Epithelial cell of esophagus (primary cell): ENCODE measurements at regions not wholly inside any gene's neighbourhood (a gene's known extent, or its start where the extent isn't known, plus 50 kb on each side); places are given as distances from the start of the nearest gene placed in this dataset.
A peak's percentile ranks its signal among the peaks of the same experiment; 100 is the strongest.

ENCODE experiments used
- DNase-seq: peaks from one replicate; pipeline ENCODE4 v3.0.0; 2010; ENCODE audit warnings: low read depth
- H3K4me3 ChIP-seq: 2 replicates; pipeline ENCODE4 v1.5.1; 2011; ENCODE audit warnings: mild to moderate bottlenecking, low read length, control low read depth
- CTCF ChIP-seq: IDR thresholded peaks from 2 replicates; pipeline ENCODE4 v1.5.1; 2011; ENCODE audit warnings: low read depth, mild to moderate bottlenecking, low read length, control low read depth, inconsistent platforms; ENCODE audit not compliant: insufficient read depth; ENCODE audit errors: missing control alignments

DNA sequence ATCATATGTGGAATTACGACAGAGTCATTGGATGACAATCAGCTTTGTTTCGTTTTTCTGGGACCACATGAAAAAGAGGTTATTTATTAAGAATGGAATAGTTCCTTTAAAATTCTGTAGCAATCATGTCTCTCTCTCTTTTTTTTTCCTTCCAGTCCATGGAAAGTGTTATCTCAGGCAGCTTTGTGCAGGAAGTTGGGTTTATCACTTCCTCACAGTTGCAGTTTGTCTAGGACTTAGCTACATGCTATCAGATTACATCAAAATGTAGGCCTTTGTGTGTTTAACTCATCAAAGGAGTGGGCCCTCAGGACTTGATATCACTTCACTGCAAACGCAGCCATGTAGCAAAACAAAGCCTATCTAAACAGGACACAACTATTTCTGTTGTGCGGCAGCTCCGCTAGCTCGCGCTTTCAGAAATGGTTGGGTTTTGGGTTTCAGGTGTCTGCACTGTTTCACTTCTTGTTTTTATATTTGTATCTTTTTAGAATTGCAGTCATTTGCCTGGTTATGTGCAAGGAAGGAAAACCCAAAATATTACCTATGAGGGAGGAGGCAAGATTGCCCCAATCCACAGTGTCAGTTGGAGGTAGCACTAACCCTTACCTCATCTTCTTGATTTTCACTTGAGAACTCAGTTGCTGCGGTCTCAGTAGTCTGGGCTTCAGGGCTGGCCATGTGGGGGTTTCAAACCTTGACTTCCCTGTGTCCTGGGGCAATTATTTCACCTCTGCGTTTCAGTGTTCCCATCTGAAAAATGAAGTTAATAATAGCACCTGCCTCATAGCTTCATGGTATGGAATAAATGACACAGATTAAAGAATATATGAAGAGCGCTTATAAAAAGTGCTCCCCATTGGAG, 66.7 kb downstream of the HHEX start:
- no peak for DNase-seq

DNA sequence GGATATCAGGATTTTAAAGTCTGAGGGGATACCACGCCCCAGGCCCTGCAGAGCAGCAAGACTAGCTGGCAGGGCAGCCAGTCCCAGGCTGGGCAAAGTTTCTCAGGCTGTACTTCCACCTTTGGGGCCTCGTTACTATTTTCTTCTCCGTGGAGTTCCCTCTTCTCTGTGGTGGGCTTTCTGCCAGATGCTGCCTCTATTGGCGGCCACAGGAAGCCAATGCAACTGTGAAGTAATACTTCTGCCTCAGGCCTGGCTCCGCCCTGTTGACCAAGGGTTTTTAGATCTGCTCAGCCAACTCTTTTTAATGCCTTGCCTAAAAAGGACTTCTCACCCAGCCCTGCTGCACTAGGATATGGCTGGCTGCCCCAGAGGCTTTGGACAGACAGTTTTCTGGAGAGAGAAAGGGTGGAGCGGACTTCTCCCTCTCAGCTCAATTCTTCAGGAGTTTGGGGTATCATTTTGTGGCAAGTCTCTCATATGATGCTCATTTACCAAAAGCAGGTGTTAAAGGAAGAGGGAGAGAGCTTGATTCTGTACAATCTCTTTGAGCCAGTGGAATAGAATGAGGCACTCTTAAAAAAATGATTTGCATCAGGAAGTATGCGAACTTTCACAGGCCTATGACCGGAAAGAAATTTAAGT, 67.4 kb downstream of the HHEX start:
- DNase-seq, result peak; percentile 33
- no peak for TF ChIP-seq CTCF
- no peak overlapping the region for H3K4me3 ChIP-seq

More for the DNA sequence above, 66.7 kb downstream of the HHEX start:
- TF ChIP-seq CTCF, result no peak
- no peak overlapping the region for H3K4me3 ChIP-seq

DNA sequence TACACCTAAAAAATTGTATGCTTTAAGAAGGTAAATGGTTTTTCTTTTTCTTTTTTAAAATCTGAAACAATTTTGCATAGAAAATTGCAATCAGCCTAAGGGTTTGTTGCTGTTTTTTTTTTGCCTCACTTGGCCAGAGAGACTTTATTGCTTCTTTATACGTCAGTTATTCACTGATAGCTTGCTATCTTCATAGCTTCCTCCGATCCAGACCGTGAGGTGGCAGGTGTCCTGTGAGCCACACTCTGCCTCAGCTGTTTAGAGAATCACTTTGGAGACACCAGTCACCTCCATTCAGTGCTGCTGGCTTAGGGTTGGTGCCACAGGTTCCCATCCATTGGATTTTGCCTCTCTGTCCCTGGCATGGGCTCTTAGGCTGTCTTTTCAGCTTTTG, 68.0 kb downstream of the HHEX start:
- no peak for DNase-seq
- no peak for TF ChIP-seq CTCF

GRCh38 chr10:92758594-92758993, 68.8 kb downstream of the HHEX start:
- no peak for DNase-seq
- no peak for TF ChIP-seq CTCF
- H3K4me3 ChIP-seq, result no peak overlapping the region

More for the DNA sequence above, 68.0 kb downstream of the HHEX start:
- no peak overlapping the region for H3K4me3 ChIP-seq

- peak; percentile 19 for DNase-seq
- TF ChIP-seq CTCF, result no peak
- no peak overlapping the region for H3K4me3 ChIP-seq
Observed at GRCh38 chr10:92760609-92761008, 70.9 kb downstream of the HHEX start.

DNA sequence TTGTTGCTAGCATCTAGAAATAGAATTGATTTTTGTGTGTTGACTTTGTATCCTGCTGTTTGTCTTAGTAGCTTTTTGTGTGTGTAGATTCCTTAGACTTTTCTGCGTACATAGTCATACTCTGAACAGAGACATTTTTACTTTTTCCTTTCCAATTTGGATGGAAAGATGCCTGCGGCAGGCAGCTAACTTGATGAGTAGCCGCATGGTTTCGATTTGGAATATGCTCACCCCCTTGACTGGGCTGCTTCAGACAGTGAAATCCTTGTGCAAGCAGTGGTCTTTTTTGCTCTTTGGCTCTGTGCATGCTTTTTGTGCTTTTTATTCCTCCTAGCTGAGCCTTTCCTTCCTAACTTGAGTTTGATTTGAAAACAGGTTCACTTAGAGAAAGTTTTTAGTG, 71.8 kb downstream of the HHEX start:
- no peak for DNase-seq
- no peak overlapping the region for H3K4me3 ChIP-seq

More for the DNA sequence above, 71.8 kb downstream of the HHEX start:
- TF ChIP-seq CTCF, result no peak
